ENCODE measurements at regions not wholly inside any gene's neighbourhood (a gene's known extent, or its start where the extent isn't known, plus 50 kb on each side); places are given as distances from the start of the nearest gene placed in this dataset.

DNA sequence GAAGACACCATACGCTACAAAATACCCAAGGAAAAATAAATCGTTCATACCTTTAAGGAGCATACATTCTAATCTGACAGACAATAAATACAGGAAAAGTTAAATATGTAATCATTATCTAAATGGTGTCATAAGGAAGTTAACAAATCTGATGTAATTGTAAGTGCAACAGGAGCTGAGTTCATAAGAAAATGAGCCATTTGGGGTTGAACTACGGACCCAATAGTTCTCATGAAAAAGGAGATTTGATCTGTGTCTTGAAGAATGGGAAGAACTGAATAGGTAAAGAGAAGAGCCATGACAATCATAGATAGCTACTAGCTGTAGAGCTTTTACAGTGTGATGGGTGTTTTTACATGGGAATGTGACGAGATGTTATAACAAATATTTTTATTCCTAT, 175.6 kb downstream of the ANKRD50 start:
- ATAC-seq (no peak), DNase-seq (no peak)
- WGBS (ENCODE audit: insufficient coverage, low coverage, low lambda C conversion rate, missing lambda C conversion rate): 92% methylated on average over 4 of the region's 4 CpGs
- no peaks in the 10 kb centered on the region for H3K9me3 ChIP-seq
- H3K27me3 ChIP-seq: no peaks in the 10 kb centered on the region
- intact Hi-C loops (cut with DNase I): no loop called here
- TF ChIP-seq, protein P1, sequence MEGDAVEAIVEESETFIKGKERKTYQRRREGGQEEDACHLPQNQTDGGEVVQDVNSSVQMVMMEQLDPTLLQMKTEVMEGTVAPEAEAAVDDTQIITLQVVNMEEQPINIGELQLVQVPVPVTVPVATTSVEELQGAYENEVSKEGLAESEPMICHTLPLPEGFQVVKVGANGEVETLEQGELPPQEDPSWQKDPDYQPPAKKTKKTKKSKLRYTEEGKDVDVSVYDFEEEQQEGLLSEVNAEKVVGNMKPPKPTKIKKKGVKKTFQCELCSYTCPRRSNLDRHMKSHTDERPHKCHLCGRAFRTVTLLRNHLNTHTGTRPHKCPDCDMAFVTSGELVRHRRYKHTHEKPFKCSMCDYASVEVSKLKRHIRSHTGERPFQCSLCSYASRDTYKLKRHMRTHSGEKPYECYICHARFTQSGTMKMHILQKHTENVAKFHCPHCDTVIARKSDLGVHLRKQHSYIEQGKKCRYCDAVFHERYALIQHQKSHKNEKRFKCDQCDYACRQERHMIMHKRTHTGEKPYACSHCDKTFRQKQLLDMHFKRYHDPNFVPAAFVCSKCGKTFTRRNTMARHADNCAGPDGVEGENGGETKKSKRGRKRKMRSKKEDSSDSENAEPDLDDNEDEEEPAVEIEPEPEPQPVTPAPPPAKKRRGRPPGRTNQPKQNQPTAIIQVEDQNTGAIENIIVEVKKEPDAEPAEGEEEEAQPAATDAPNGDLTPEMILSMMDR (IDR thresholded peaks at IDR 0.05): no peak
- no peak for TF ChIP-seq POLR2A (IDR thresholded peaks at IDR 0.05)
- H3K27ac ChIP-seq: no peak overlapping the region
- no peak overlapping the region for H3K4me3 ChIP-seq
- no peaks in the 10 kb centered on the region for H3K4me1 ChIP-seq
- no peaks in the 10 kb centered on the region for H3K36me3 ChIP-seq

GRCh38 chr4:124537971-124538370, 174.6 kb downstream of the ANKRD50 start:
- no peak overlapping the region for H3K27ac ChIP-seq
- no peak overlapping the region for H3K4me3 ChIP-seq
- no peaks in the 10 kb centered on the region for H3K36me3 ChIP-seq
- ATAC-seq (no peak), DNase-seq (no peak)
- H3K9me3 ChIP-seq: no peaks in the 10 kb centered on the region
- H3K4me1 ChIP-seq: no peaks in the 10 kb centered on the region
- no peaks in the 10 kb centered on the region for H3K27me3 ChIP-seq
- no peak for TF ChIP-seq POLR2A (IDR thresholded peaks at IDR 0.05)
- TF ChIP-seq, protein P1 (IDR thresholded peaks at IDR 0.05): no peak
- intact Hi-C loops (cut with DNase I): no loop called here

DNA sequence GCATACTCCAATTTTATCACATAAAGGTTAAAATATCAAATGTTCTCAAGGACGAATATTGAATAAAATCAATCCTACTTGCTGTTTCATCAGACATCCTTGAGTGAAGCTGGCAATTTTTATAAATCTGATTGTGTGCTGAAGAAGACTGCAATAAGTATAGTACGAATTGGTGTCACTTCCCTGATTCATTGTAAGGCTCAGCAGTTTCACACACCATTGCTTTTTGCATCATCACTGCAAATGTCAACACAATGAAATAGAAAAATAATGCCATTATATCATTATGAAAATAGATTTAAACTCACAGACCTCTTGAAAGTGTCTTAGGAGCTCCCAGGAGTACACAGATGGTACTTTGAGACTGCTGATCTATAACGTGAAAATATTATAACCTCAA, 172.5 kb downstream of the ANKRD50 start:
- Histone ChIP-seq H3K27ac (no peak overlapping the region), H3K27me3 (no peaks in the 10 kb centered on the region), H3K36me3 (no peaks in the 10 kb centered on the region), H3K4me3 (no peak overlapping the region), H3K9me3 (no peaks in the 10 kb centered on the region), H3K4me1 (no peaks in the 10 kb centered on the region)
- ATAC-seq (no peak), DNase-seq (no peak)
- intact Hi-C loops (cut with DNase I): no loop called here
- TF ChIP-seq POLR2A (IDR thresholded peaks at IDR 0.05): no peak
- TF ChIP-seq, protein P1 (IDR thresholded peaks at IDR 0.05): no peak
- WGBS (ENCODE audit: insufficient coverage, low coverage, low lambda C conversion rate, missing lambda C conversion rate): 76% methylated on average over 3 of the region's 3 CpGs

GRCh38 chr4:124541652-124542420, 170.7 kb downstream of the ANKRD50 start:
- no peak for DNase-seq
- TF ChIP-seq POLR2A (IDR thresholded peaks at IDR 0.05): no peak
- TF ChIP-seq, protein P1 (IDR thresholded peaks at IDR 0.05): no peak
- Histone ChIP-seq H3K27ac (no peak overlapping the region), H3K4me3 (no peak overlapping the region), H3K36me3 (no peaks in the 10 kb centered on the region), H3K4me1 (no peaks in the 10 kb centered on the region), H3K27me3 (no peaks in the 10 kb centered on the region), H3K9me3 (no peaks in the 10 kb centered on the region)
- intact Hi-C loops (cut with DNase I): no loop called here
- ATAC-seq: no peak
- WGBS (ENCODE audit: insufficient coverage, low coverage, low lambda C conversion rate, missing lambda C conversion rate): 56% methylated on average over 4 of the region's 4 CpGs
